ENCODE measurements at regions not wholly inside any gene's neighbourhood (a gene's known extent, or its start where the extent isn't known, plus 50 kb on each side); places are given as distances from the start of the nearest gene placed in this dataset.

DNA sequence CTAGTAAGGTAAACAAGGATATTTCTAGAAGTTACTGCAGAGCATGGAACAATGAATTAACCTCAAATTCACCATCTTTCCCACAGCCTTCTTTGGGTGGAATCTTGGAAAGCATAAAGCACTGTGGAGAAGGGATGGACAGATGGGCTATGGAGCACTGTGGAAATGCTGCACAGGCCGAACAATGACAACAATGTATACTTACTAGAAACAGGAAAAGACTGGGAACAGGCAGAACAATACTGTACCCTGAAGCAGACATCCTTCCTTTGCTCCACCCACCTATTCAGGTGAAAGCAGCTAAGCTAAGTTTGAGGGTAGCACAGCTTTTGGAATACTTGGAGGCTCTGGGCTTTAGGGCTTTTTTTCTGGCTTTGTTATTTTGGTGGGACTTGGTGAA lies 250.6 kb upstream of the KLF8 start:
- Mint-ChIP-seq H3K27ac (peak overlapping the region; percentile 5), H3K9me3 (ENCODE audit: low read depth) (peaks cover 41% of the 10 kb centered on the region)

DNA sequence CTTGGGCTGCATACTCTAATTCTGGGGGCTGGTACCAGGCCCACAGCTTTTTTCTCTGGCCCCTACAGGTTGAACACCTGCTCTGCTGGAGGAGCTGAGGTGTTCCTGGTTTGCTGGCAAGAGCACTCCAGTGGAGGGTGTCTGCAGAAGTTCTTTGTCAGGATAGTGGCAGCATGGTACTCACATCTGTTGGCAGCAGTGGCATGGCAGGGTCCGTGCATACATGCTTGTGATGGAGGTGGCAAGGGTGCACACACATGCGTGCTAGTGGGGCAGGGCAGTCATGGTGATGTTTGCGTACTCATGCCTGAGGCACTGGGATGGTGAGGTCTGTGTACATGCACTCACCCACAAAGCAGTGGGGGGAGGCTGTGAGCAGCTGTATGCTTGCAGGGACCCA lies 235.5 kb upstream of the KLF8 start:
- no peak for DNase-seq (ENCODE audit: low spot score, unreplicated experiment)
- Mint-ChIP-seq H3K4me3 (ENCODE audit: low read depth) (no peak overlapping the region), H3K27me3 (no peaks in the 10 kb centered on the region), H3K9me3 (ENCODE audit: low read depth) (peaks cover 46% of the 10 kb centered on the region), H3K36me3 (ENCODE audit: insufficient read depth) (peaks cover 10% of the 10 kb centered on the region), H3K4me1 (ENCODE audit: low read depth) (no peaks in the 10 kb centered on the region), H3K27ac (no peak overlapping the region)
- TF ChIP-seq, protein P1, sequence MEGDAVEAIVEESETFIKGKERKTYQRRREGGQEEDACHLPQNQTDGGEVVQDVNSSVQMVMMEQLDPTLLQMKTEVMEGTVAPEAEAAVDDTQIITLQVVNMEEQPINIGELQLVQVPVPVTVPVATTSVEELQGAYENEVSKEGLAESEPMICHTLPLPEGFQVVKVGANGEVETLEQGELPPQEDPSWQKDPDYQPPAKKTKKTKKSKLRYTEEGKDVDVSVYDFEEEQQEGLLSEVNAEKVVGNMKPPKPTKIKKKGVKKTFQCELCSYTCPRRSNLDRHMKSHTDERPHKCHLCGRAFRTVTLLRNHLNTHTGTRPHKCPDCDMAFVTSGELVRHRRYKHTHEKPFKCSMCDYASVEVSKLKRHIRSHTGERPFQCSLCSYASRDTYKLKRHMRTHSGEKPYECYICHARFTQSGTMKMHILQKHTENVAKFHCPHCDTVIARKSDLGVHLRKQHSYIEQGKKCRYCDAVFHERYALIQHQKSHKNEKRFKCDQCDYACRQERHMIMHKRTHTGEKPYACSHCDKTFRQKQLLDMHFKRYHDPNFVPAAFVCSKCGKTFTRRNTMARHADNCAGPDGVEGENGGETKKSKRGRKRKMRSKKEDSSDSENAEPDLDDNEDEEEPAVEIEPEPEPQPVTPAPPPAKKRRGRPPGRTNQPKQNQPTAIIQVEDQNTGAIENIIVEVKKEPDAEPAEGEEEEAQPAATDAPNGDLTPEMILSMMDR (IDR thresholded peaks at IDR 0.05; ENCODE audit: unreplicated experiment): no peak

More for the DNA sequence above, 250.6 kb upstream of the KLF8 start:
- no peaks in the 10 kb centered on the region for H3K27me3 Mint-ChIP-seq
- no peaks in the 10 kb centered on the region for H3K4me1 Mint-ChIP-seq (ENCODE audit: low read depth)
- TF ChIP-seq, protein P1 (IDR thresholded peaks at IDR 0.05; ENCODE audit: unreplicated experiment): no peak
- H3K4me3 Mint-ChIP-seq (ENCODE audit: low read depth): no peak overlapping the region
- DNase-seq (ENCODE audit: low spot score, unreplicated experiment): no peak
- peaks cover 12% of the 10 kb centered on the region for H3K36me3 Mint-ChIP-seq (ENCODE audit: insufficient read depth)

DNA sequence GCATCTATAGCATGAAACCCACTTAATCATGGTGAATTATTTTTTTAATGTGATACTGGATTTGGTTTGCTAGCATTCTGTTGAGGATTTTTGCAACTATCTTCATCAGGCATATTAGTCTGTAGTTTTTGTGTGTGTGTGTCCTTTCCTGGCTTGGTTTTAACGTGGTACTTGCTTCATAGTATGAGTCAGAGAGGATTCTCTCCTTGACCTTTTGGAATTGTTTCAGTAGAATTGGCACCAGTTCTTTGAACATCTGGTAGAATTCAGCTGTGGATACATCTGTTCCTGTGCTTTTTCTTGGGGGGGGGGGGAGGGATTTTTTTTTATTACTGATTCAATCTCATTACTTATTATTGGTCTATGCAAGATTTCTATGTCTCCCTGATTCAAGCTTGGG lies 232.0 kb upstream of the KLF8 start:
- TF ChIP-seq, protein P1 (IDR thresholded peaks at IDR 0.05; ENCODE audit: unreplicated experiment): no peak
- Mint-ChIP-seq H3K36me3 (ENCODE audit: insufficient read depth) (peaks cover 2% of the 10 kb centered on the region), H3K9me3 (ENCODE audit: low read depth) (peaks cover 16% of the 10 kb centered on the region), H3K4me3 (ENCODE audit: low read depth) (no peak overlapping the region), H3K27me3 (no peaks in the 10 kb centered on the region), H3K4me1 (ENCODE audit: low read depth) (no peaks in the 10 kb centered on the region), H3K27ac (no peak overlapping the region)
- no peak for DNase-seq (ENCODE audit: low spot score, unreplicated experiment)

DNA sequence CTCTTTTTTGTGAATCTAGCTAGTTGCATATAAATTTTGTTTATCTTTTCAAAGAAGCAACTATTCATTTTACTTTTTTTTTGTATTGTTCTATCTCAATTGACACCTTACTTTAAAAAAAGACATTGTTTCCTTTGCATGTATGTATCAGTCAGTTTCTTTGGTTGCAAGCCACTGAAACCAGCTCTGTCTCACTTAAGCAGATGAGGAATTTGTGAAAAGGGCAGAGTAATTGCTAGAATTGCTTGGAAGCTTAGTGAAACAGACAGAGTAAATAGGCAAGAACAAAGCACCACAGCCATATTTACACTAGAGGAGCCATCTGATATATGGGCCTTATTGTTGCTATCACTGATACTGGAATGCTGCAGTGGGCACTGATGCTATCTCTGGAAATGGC lies 231.4 kb upstream of the KLF8 start:
- Mint-ChIP-seq H3K9me3 (ENCODE audit: low read depth) (peaks cover 14% of the 10 kb centered on the region), H3K4me3 (ENCODE audit: low read depth) (no peak overlapping the region), H3K36me3 (ENCODE audit: insufficient read depth) (peaks cover 2% of the 10 kb centered on the region), H3K27ac (no peak overlapping the region), H3K4me1 (ENCODE audit: low read depth) (no peaks in the 10 kb centered on the region), H3K27me3 (no peaks in the 10 kb centered on the region)
- DNase-seq (ENCODE audit: low spot score, unreplicated experiment): no peak
- TF ChIP-seq, protein P1 (IDR thresholded peaks at IDR 0.05; ENCODE audit: unreplicated experiment): no peak

DNA sequence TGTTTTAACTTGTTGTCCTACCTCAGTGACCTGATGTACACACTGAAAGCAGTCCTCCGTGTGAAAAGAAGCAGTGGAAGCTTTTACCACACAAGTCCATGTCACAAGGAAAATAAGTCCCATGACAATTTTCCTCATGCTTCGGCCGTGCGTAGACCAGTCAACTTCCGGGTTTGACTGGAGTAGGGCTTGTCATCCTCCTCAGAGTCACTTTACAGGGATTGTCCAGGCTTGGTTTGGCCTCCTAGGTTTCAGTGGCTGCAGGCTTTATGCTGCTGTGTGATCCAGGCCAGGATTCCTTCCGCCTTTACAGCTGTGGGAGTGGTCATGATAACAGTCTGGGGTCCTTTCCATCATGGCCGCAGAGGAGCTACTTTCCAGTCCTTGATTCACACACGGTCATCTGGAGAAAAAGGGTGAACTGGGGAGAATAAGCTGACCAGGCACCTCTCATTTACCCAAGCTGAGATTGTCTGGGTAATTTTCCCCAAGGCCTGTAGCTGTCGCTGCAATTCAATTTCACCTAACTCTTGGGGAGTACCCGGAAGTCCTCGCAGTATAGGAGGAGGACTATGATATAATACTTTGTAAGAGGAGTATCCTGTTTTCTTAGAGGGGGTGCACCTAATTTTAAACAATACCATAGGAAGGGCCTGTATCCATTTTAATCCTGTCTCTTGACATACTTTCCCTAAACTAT lies 206.1 kb upstream of the KLF8 start:
- peaks cover 2% of the 10 kb centered on the region for H3K36me3 Mint-ChIP-seq (ENCODE audit: insufficient read depth)
- DNase-seq (ENCODE audit: low spot score, unreplicated experiment): no peak
- peaks cover 15% of the 10 kb centered on the region for H3K9me3 Mint-ChIP-seq (ENCODE audit: low read depth)
- no peaks in the 10 kb centered on the region for H3K27me3 Mint-ChIP-seq
- peak overlapping the region; percentile 29 for H3K27ac Mint-ChIP-seq
- TF ChIP-seq, protein P1 (IDR thresholded peaks at IDR 0.05; ENCODE audit: unreplicated experiment): no peak
- no peak overlapping the region for H3K4me3 Mint-ChIP-seq (ENCODE audit: low read depth)
- H3K4me1 Mint-ChIP-seq (ENCODE audit: low read depth): no peaks in the 10 kb centered on the region
